K562 (cell line): ENCODE measurements at regions not wholly inside any gene's neighbourhood (a gene's known extent, or its start where the extent isn't known, plus 50 kb on each side); places are given as distances from the start of the nearest gene placed in this dataset.

Experiments used
- ASH1L ChIP-seq: fragments of 450-650 bp; IDR thresholded peaks from 2 replicates; pipeline ENCODE4 v1.6.1; 2018; ENCODE audit warnings: borderline replicate concordance, mild to moderate bottlenecking, low read depth; ENCODE audit not compliant: partially characterized antibody
- CBX3 ChIP-seq, 2 experiments: IDR thresholded peaks; 1 replicate in 1 of 2; 2 replicates in 1 of 2; pipeline ENCODE4 v1.6.1; 2012; ENCODE audit warnings: inconsistent platforms in 2 of 2, low read length in 2 of 2, borderline replicate concordance in 1 of 2, control low read depth in 1 of 2
- CCNT2 ChIP-seq: IDR thresholded peaks from 2 replicates; pipeline ENCODE4 v1.6.1; 2011; ENCODE audit warnings: borderline replicate concordance, low read depth, mild to moderate bottlenecking, moderate library complexity, mixed read lengths, low read length; ENCODE audit not compliant: insufficient read length; ENCODE audit errors: extremely low read depth
- GTF2E2 ChIP-seq: fragments of 200-800 bp; sonication (Bioruptor generic); IDR thresholded peaks from 2 replicates; pipeline ENCODE4 v1.6.1; 2016; ENCODE audit warnings: missing genetic modification characterization, missing compliant biosample characterization
- MTA1 ChIP-seq: fragments of 450-650 bp; IDR thresholded peaks from 2 replicates; pipeline ENCODE4 v1.6.1; 2017; ENCODE audit warnings: borderline replicate concordance
- NCOA4 ChIP-seq: fragments of 450-650 bp; IDR thresholded peaks from 2 replicates; pipeline ENCODE4 v1.6.1; 2018; ENCODE audit warnings: mild to moderate bottlenecking; ENCODE audit not compliant: partially characterized antibody
- NR3C1 ChIP-seq: sonication (generic); formaldehyde crosslinking; IDR thresholded peaks from 2 replicates; pipeline ENCODE4 v1.8.1; 2022; ENCODE audit warnings: missing genetic modification reagents
- POLR3A ChIP-seq: IDR thresholded peaks from 2 replicates; pipeline ENCODE4 v1.6.1; 2011; ENCODE audit warnings: borderline replicate concordance, mild to moderate bottlenecking, moderate library complexity; ENCODE audit not compliant: insufficient read length, insufficient read depth; ENCODE audit errors: extremely low read depth
- SMAD2 ChIP-seq: fragments of 150-350 bp; IDR thresholded peaks from 2 replicates; pipeline ENCODE4 v1.6.1; 2014; ENCODE audit warnings: low read depth, mild to moderate bottlenecking, low read length
- SNIP1 ChIP-seq: fragments of 450-650 bp; IDR thresholded peaks from 2 replicates; pipeline ENCODE4 v1.7.1; 2017; ENCODE audit warnings: low read depth, mild to moderate bottlenecking
- TRIM28 ChIP-seq: fragments of 450-650 bp; IDR thresholded peaks from 2 replicates; pipeline ENCODE4 v1.6.1; 2017
- ZBTB40 ChIP-seq, 2 experiments: fragments of 450-650 bp in 1 of 2; sonication (generic) in 1 of 2; formaldehyde crosslinking in 1 of 2; IDR thresholded peaks; 2 replicates each; pipeline versions ENCODE4 v1.7.1 to v1.9.0; 2016 to 2022; ENCODE audit warnings: inconsistent platforms in 1 of 2, mild to moderate bottlenecking in 1 of 2, missing genetic modification reagents in 1 of 2
- ZNF217 ChIP-seq: sonication (generic); formaldehyde crosslinking; IDR thresholded peaks from 2 replicates; pipeline ENCODE4 v1.8.0; 2022; ENCODE audit warnings: mild to moderate bottlenecking, missing genetic modification reagents
- TF ChIP-seq, protein P1 (sequence below), 2 experiments: fragments of 450-650 bp; IDR thresholded peaks; 2 replicates each; pipeline ENCODE4 v1.6.1; 2018; ENCODE audit warnings: mild to moderate bottlenecking in 2 of 2, low read depth in 1 of 2; ENCODE audit not compliant: partially characterized antibody in 2 of 2

- TF ChIP-seq, protein P1, sequence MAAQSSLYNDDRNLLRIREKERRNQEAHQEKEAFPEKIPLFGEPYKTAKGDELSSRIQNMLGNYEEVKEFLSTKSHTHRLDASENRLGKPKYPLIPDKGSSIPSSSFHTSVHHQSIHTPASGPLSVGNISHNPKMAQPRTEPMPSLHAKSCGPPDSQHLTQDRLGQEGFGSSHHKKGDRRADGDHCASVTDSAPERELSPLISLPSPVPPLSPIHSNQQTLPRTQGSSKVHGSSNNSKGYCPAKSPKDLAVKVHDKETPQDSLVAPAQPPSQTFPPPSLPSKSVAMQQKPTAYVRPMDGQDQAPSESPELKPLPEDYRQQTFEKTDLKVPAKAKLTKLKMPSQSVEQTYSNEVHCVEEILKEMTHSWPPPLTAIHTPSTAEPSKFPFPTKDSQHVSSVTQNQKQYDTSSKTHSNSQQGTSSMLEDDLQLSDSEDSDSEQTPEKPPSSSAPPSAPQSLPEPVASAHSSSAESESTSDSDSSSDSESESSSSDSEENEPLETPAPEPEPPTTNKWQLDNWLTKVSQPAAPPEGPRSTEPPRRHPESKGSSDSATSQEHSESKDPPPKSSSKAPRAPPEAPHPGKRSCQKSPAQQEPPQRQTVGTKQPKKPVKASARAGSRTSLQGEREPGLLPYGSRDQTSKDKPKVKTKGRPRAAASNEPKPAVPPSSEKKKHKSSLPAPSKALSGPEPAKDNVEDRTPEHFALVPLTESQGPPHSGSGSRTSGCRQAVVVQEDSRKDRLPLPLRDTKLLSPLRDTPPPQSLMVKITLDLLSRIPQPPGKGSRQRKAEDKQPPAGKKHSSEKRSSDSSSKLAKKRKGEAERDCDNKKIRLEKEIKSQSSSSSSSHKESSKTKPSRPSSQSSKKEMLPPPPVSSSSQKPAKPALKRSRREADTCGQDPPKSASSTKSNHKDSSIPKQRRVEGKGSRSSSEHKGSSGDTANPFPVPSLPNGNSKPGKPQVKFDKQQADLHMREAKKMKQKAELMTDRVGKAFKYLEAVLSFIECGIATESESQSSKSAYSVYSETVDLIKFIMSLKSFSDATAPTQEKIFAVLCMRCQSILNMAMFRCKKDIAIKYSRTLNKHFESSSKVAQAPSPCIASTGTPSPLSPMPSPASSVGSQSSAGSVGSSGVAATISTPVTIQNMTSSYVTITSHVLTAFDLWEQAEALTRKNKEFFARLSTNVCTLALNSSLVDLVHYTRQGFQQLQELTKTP (IDR thresholded peaks at IDR 0.05; ENCODE audit: low read depth in 1 of 2, partially characterized antibody in 2 of 2): peak; percentile 48 to 79
- no peak for TF ChIP-seq POLR3A
- TF ChIP-seq CCNT2: peak; percentile 81
- TF ChIP-seq TRIM28: peak; percentile 69; the same call in 1 of the 2 replicates
- TF ChIP-seq NCOA4: no peak
- TF ChIP-seq NR3C1 (CRISPR knock-in tag): no peak
- peak in 1 of 2 experiments; percentile 68; a peak in 1 of 3 replicates for TF ChIP-seq CBX3 (IDR thresholded peaks at IDR 0.05; ENCODE audit: borderline replicate concordance in 1 of 2, low read length in 2 of 2)
- TF ChIP-seq GTF2E2 (tag): no peak
- no peak for TF ChIP-seq SMAD2
- peak; percentile 66 for TF ChIP-seq MTA1
- TF ChIP-seq ASH1L: no peak
- TF ChIP-seq SNIP1: no peak
- TF ChIP-seq ZBTB40 (IDR thresholded peaks at IDR 0.05): no peak; the same call in 1 of the 2 replicates
- no peak for TF ChIP-seq ZBTB40 (CRISPR knock-in tag; IDR thresholded peaks at IDR 0.05)
- TF ChIP-seq ZNF217 (CRISPR knock-in tag): no peak
Observed at GRCh38 chr3:193910886-193911738, 224.8 kb upstream of the HES1 start (continued).
